ENCODE measurements at regions not wholly inside any gene's neighbourhood (a gene's known extent, or its start where the extent isn't known, plus 50 kb on each side); places are given as distances from the start of the nearest gene placed in this dataset.

- H3K79me2 ChIP-seq (ENCODE audit: control insufficient read depth, insufficient read depth, low read length), result no peaks in the 10 kb centered on the region
- H3K9ac ChIP-seq (ENCODE audit: insufficient read depth in 1 of 2, low read depth in 2 of 2, low read length in 2 of 2), result no peak overlapping the region
- POLR2A ChIA-PET, result no interaction called here
- H3K27ac ChIP-seq (ENCODE audit: extremely low read depth, low read depth, low read length), result no peak overlapping the region
- peaks cover 0 to 6% of the 10 kb centered on the region in 2 experiments; a peak in 3 of 5 replicates for H3K4me1 ChIP-seq (replicated peaks in 1 of 2; ENCODE audit: control insufficient read depth in 2 of 2, insufficient read depth in 2 of 2, low read length in 2 of 2)
- FAIRE-seq, result no peak
- no peaks in the 10 kb centered on the region for H3K9me3 ChIP-seq (replicated peaks; ENCODE audit: control insufficient read depth, insufficient read depth, low read depth, low read length)
- no peak overlapping the region for H2AFZ ChIP-seq (ENCODE audit: low read depth, low read length)
- no peaks in the 10 kb centered on the region for H4K20me1 ChIP-seq (replicated peaks; ENCODE audit: control insufficient read depth, insufficient read depth, low read length)
- WGBS (ENCODE audit: insufficient coverage, low coverage, missing lambda C conversion rate), result 0% methylated on average over 1 of the region's 1 CpG
- CTCF ChIA-PET (ENCODE audit: low intra/inter-chr PET ratio), result no interaction called here
- H3K9me1 ChIP-seq (ENCODE audit: control insufficient read depth, insufficient read depth, low read length), result no peaks in the 10 kb centered on the region
- H3K4me2 ChIP-seq (ENCODE audit: insufficient read depth, low read length), result no peak overlapping the region
- in situ Hi-C loops (cut with MboI) (no loop called here), intact Hi-C loops (cut with micrococcal nuclease) (no loop called here)
- BruUV-seq (replicated peaks), result no TSS peak
- no peak for DNase-seq (ENCODE audit: extremely low read depth in 1 of 4, low spot score in 3 of 4)
- ATAC-seq, result no peak; the same call in 2 of the 3 replicates
- no peak overlapping the region for H3K4me3 ChIP-seq
- H3K27me3 ChIP-seq (ENCODE audit: control insufficient read depth in 2 of 2, insufficient read depth in 2 of 2, low read length in 2 of 2), result no peaks in the 10 kb centered on the region
- no peaks in the 10 kb centered on the region for H3K36me3 ChIP-seq (ENCODE audit: control insufficient read depth, insufficient read depth, low read length)
- no peak for TF ChIP-seq NFE2L1 (tag; IDR thresholded peaks at IDR 0.05; ENCODE audit: borderline replicate concordance, low read depth)
- TF ChIP-seq NBN (IDR thresholded peaks at IDR 0.05; ENCODE audit: low read depth), result no peak
- no peak for TF ChIP-seq ZNF778 (CRISPR knock-in tag; IDR thresholded peaks at IDR 0.05)
- TF ChIP-seq RBBP5 (IDR thresholded peaks at IDR 0.05; ENCODE audit: borderline replicate concordance, insufficient read depth, low read length, poor library complexity, severe bottlenecking), result no peak
- no peak for TF ChIP-seq RBM15 (IDR thresholded peaks at IDR 0.05; ENCODE audit: insufficient read depth, low read length)
- TF ChIP-seq, protein P1, sequence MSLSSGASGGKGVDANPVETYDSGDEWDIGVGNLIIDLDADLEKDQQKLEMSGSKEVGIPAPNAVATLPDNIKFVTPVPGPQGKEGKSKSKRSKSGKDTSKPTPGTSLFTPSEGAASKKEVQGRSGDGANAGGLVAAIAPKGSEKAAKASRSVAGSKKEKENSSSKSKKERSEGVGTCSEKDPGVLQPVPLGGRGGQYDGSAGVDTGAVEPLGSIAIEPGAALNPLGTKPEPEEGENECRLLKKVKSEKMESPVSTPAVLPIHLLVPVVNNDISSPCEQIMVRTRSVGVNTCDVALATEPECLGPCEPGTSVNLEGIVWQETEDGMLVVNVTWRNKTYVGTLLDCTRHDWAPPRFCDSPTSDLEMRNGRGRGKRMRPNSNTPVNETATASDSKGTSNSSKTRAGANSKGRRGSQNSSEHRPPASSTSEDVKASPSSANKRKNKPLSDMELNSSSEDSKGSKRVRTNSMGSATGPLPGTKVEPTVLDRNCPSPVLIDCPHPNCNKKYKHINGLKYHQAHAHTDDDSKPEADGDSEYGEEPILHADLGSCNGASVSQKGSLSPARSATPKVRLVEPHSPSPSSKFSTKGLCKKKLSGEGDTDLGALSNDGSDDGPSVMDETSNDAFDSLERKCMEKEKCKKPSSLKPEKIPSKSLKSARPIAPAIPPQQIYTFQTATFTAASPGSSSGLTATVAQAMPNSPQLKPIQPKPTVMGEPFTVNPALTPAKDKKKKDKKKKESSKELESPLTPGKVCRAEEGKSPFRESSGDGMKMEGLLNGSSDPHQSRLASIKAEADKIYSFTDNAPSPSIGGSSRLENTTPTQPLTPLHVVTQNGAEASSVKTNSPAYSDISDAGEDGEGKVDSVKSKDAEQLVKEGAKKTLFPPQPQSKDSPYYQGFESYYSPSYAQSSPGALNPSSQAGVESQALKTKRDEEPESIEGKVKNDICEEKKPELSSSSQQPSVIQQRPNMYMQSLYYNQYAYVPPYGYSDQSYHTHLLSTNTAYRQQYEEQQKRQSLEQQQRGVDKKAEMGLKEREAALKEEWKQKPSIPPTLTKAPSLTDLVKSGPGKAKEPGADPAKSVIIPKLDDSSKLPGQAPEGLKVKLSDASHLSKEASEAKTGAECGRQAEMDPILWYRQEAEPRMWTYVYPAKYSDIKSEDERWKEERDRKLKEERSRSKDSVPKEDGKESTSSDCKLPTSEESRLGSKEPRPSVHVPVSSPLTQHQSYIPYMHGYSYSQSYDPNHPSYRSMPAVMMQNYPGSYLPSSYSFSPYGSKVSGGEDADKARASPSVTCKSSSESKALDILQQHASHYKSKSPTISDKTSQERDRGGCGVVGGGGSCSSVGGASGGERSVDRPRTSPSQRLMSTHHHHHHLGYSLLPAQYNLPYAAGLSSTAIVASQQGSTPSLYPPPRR (CRISPR knock-in tag; IDR thresholded peaks at IDR 0.05; ENCODE audit: borderline replicate concordance), result no peak
- TF ChIP-seq, protein P2, sequence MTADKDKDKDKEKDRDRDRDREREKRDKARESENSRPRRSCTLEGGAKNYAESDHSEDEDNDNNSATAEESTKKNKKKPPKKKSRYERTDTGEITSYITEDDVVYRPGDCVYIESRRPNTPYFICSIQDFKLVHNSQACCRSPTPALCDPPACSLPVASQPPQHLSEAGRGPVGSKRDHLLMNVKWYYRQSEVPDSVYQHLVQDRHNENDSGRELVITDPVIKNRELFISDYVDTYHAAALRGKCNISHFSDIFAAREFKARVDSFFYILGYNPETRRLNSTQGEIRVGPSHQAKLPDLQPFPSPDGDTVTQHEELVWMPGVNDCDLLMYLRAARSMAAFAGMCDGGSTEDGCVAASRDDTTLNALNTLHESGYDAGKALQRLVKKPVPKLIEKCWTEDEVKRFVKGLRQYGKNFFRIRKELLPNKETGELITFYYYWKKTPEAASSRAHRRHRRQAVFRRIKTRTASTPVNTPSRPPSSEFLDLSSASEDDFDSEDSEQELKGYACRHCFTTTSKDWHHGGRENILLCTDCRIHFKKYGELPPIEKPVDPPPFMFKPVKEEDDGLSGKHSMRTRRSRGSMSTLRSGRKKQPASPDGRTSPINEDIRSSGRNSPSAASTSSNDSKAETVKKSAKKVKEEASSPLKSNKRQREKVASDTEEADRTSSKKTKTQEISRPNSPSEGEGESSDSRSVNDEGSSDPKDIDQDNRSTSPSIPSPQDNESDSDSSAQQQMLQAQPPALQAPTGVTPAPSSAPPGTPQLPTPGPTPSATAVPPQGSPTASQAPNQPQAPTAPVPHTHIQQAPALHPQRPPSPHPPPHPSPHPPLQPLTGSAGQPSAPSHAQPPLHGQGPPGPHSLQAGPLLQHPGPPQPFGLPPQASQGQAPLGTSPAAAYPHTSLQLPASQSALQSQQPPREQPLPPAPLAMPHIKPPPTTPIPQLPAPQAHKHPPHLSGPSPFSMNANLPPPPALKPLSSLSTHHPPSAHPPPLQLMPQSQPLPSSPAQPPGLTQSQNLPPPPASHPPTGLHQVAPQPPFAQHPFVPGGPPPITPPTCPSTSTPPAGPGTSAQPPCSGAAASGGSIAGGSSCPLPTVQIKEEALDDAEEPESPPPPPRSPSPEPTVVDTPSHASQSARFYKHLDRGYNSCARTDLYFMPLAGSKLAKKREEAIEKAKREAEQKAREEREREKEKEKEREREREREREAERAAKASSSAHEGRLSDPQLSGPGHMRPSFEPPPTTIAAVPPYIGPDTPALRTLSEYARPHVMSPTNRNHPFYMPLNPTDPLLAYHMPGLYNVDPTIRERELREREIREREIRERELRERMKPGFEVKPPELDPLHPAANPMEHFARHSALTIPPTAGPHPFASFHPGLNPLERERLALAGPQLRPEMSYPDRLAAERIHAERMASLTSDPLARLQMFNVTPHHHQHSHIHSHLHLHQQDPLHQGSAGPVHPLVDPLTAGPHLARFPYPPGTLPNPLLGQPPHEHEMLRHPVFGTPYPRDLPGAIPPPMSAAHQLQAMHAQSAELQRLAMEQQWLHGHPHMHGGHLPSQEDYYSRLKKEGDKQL (CRISPR knock-in tag; IDR thresholded peaks at IDR 0.05; ENCODE audit: borderline replicate concordance), result no peak
- TF ChIP-seq MCM3 (IDR thresholded peaks at IDR 0.05), result no peak
- no peak for TF ChIP-seq ZNF644 (tag; IDR thresholded peaks at IDR 0.05; ENCODE audit: low read depth)
- TF ChIP-seq MTA3 (IDR thresholded peaks at IDR 0.05; ENCODE audit: borderline replicate concordance), result no peak
- TF ChIP-seq THRAP3 (IDR thresholded peaks at IDR 0.05; ENCODE audit: borderline replicate concordance), result no peak
- no peak for TF ChIP-seq ZNF124 (CRISPR knock-in tag; IDR thresholded peaks at IDR 0.05)
- TF ChIP-seq TOE1 (IDR thresholded peaks at IDR 0.05; ENCODE audit: borderline replicate concordance), result no peak
- no peak for TF ChIP-seq TOE1 (CRISPR knock-in tag; IDR thresholded peaks at IDR 0.05; ENCODE audit: borderline replicate concordance, low read depth)
Measured at GRCh38 chr2:48176876-48177275, 137.6 kb upstream of the FOXN2 start.

Data from K562 (cell line).